DOHH2 (cell line): ENCODE measurements at regions not wholly inside any gene's neighbourhood (a gene's known extent, or its start where the extent isn't known, plus 50 kb on each side); places are given as distances from the start of the nearest gene placed in this dataset.
"Not testable (repeated sequence)": the region's sequence is repeated elsewhere in the genome, so short reads cannot be mapped to it uniquely, and the experiment has no call there.

Experiments
- H3F3A ChIP-seq: fragments of 200-600 bp; sonication (generic), shearing (Covaris generic); 2 replicates; pipeline ENCODE4 v1.6.0; 2016; ENCODE audit warnings: antibody characterized with exemption, mild to moderate bottlenecking; ENCODE audit not compliant: control insufficient read depth, insufficient read depth
- H3K27ac ChIP-seq: fragments of 200-600 bp; sonication (generic); 2 replicates; pipeline ENCODE4 v1.5.1; 2014; ENCODE audit warnings: low read depth, mild to moderate bottlenecking, low read length, moderate library complexity
- H3K27me3 ChIP-seq: fragments of 200-600 bp; sonication (generic); 2 replicates; pipeline ENCODE4 v1.6.1; 2014; ENCODE audit warnings: mild to moderate bottlenecking, low read length, mixed read lengths; ENCODE audit not compliant: control insufficient read depth
- H3K36me3 ChIP-seq: fragments of 200-600 bp; sonication (generic); 2 replicates; pipeline ENCODE4 v1.6.1; 2014; ENCODE audit warnings: mild to moderate bottlenecking, low read length, moderate library complexity, mixed read lengths; ENCODE audit not compliant: control insufficient read depth
- H3K4me1 ChIP-seq: fragments of 200-600 bp; sonication (generic); 2 replicates; pipeline ENCODE4 v1.6.1; 2014; ENCODE audit warnings: mild to moderate bottlenecking, low read length, mixed read lengths; ENCODE audit not compliant: control insufficient read depth
- H3K4me2 ChIP-seq: fragments of 200-600 bp; sonication (generic); 2 replicates; pipeline ENCODE4 v1.6.0; 2014; ENCODE audit warnings: mild to moderate bottlenecking, low read length, moderate library complexity
- H3K4me3 ChIP-seq: fragments of 200-600 bp; sonication (generic); 2 replicates; pipeline ENCODE4 v1.5.1; 2014; ENCODE audit warnings: mild to moderate bottlenecking, low read length, mixed read lengths
- H3K79me2 ChIP-seq: fragments of 200-600 bp; sonication (generic); 2 replicates; pipeline ENCODE4 v1.6.1; 2014; ENCODE audit warnings: mild to moderate bottlenecking, low read length, mixed read lengths; ENCODE audit not compliant: control insufficient read depth
- H3K9me2 ChIP-seq: fragments of 200-600 bp; sonication (generic); replicated peaks from 2 replicates; pipeline ENCODE4 v1.6.1; 2014; ENCODE audit warnings: mild to moderate bottlenecking, low read length, mixed read lengths; ENCODE audit not compliant: control insufficient read depth
- H3K9me3 ChIP-seq: fragments of 200-600 bp; sonication (generic); 2 replicates; pipeline ENCODE4 v1.6.1; 2014; ENCODE audit warnings: antibody characterized with exemption, low read length, mixed read lengths; ENCODE audit not compliant: control insufficient read depth, insufficient read depth
- H4K20me1 ChIP-seq: fragments of 200-600 bp; sonication (generic); 2 replicates; pipeline ENCODE4 v1.6.0; 2014; ENCODE audit warnings: low read depth, mild to moderate bottlenecking, antibody characterized with exemption, low read length, moderate library complexity; ENCODE audit not compliant: control insufficient read depth, insufficient read depth
- CTCF ChIP-seq: fragments of 200-600 bp; sonication (generic); IDR thresholded peaks from one replicate; pipeline ENCODE4 v1.5.1; 2014; ENCODE audit warnings: antibody characterized with exemption, mild to moderate bottlenecking, low read depth, low read length; ENCODE audit not compliant: poor library complexity, severe bottlenecking
- EZH2phosphoT487 ChIP-seq: fragments of 200-600 bp; sonication (generic); IDR thresholded peaks from 2 replicates; pipeline ENCODE4 v1.6.1; 2017; ENCODE audit warnings: borderline replicate concordance, mild to moderate bottlenecking, antibody characterized with exemption, low read length, moderate library complexity, mixed read lengths

GRCh38 chrY:7996726-7997125, 1085.2 kb upstream of the AMELY start:
- H3K79me2 ChIP-seq: no peaks in the 10 kb centered on the region
- H3K9me3 ChIP-seq: no peaks in the 10 kb centered on the region
- H3K27ac ChIP-seq: no peak overlapping the region
- no peaks in the 10 kb centered on the region for H4K20me1 ChIP-seq
- no peak overlapping the region for H3K4me3 ChIP-seq
- H3K27me3 ChIP-seq: no peaks in the 10 kb centered on the region
- no peak overlapping the region for H3K4me2 ChIP-seq
- no peaks in the 10 kb centered on the region for H3K36me3 ChIP-seq
- TF ChIP-seq CTCF (no peak), EZH2phosphoT487 (no peak)
- H3F3A ChIP-seq: no peaks in the 10 kb centered on the region
- H3K4me1 ChIP-seq: no peaks in the 10 kb centered on the region
- H3K9me2 ChIP-seq: no peaks in the 10 kb centered on the region

- not testable (repeated sequence) for H3F3A ChIP-seq, H3K36me3 ChIP-seq, H3K9me3 ChIP-seq, H4K20me1 ChIP-seq, H3K4me2 ChIP-seq, H3K4me3 ChIP-seq, H3K4me1 ChIP-seq, H3K27me3 ChIP-seq, H3K9me2 ChIP-seq, H3K27ac ChIP-seq, H3K79me2 ChIP-seq
These were observed 1083.2 kb upstream of the AMELY start for GRCh38 chrY:7994781-7995180.

- Histone ChIP-seq H3K4me2 (no peak overlapping the region), H3K27ac (no peak overlapping the region)
These were observed 1068.2 kb upstream of the AMELY start for GRCh38 chrY:7979770-7980169.

GRCh38 chrY:7977301-7977700, 1065.7 kb upstream of the AMELY start:
- Histone ChIP-seq H4K20me1 (no peaks in the 10 kb centered on the region), H3K4me2 (no peak overlapping the region), H3K79me2 (no peaks in the 10 kb centered on the region), H3K4me1 (no peaks in the 10 kb centered on the region), H3K27ac (no peak overlapping the region), H3K27me3 (no peaks in the 10 kb centered on the region), H3K4me3 (no peak overlapping the region), H3F3A (no peaks in the 10 kb centered on the region), H3K36me3 (no peaks in the 10 kb centered on the region), H3K9me3 (no peaks in the 10 kb centered on the region), H3K9me2 (no peaks in the 10 kb centered on the region)
- TF ChIP-seq CTCF: no peak
- no peak for TF ChIP-seq EZH2phosphoT487

More at GRCh38 chrY:7979770-7980169, 1068.2 kb upstream of the AMELY start:
- TF ChIP-seq CTCF (no peak), EZH2phosphoT487 (no peak)
- Histone ChIP-seq H3F3A (no peaks in the 10 kb centered on the region), H3K9me3 (no peaks in the 10 kb centered on the region), H3K27me3 (no peaks in the 10 kb centered on the region), H3K79me2 (no peaks in the 10 kb centered on the region), H3K9me2 (no peaks in the 10 kb centered on the region), H3K4me1 (no peaks in the 10 kb centered on the region), H3K36me3 (no peaks in the 10 kb centered on the region), H4K20me1 (no peaks in the 10 kb centered on the region), H3K4me3 (no peak overlapping the region)
